HT1080 (cell line): ENCODE measurements at regions not wholly inside any gene's neighbourhood (a gene's known extent, or its start where the extent isn't known, plus 50 kb on each side); places are given as distances from the start of the nearest gene placed in this dataset.

ENCODE experiments used
- DNase-seq: peaks from one replicate; pipeline ENCODE4 v3.0.0-alpha.2; 2015; ENCODE audit warnings: low read depth

DNA sequence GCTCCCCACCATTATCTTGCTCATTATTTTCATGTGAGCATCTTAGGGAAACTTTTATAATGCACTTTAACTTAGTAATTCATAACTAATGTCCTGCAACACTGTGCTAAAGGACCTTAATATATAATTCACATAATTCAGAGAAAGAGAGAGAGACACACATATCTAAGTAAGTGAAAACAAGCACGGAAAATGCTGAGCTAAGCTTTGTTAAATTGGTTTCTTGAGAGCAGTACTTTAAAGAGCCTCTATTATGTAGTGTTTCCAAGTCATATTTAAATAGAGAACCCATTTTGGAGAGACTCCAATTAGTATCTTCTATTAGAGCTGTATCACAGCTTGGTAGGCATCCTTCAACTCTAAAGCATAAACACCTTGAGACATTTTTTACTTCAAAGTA is 354.1 kb upstream of the SOX14 start:
- no peak for DNase-seq

DNA sequence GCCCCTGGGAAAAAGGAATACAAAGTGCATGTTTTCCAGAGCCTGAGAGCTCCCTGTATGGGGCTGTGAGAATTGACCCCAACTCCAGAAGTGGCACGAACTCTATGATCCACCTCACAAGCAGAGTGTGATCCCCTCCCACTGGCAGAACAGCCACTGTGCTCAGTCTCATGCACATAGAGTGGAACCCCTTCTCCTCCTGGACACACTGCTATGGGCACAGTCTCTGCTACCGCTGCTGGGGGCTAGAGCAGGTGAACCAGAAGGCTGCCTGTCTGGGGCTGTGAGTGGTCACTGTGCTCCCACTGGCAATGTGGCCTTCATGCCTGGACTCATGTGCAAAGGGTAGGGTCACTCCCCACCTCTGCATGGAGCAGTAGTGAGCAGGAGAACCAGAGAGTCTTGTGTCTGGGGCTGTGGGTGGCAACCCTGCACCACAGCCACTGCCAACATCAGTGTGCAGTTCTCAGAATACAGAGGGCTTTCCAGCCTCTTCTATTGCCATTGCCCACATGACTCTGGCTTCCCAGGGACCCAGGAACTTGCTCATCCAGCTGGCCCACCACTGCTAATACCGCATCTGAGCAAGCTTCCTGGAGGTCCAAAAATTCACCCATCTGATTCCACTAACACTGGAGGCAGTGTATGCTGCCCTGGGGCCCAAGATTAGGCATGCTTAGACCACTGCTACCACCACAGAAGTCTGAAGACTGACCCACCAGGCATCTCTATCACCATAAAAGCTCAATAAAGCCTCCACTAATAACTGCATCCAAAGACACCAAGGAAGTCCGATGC is 343.7 kb upstream of the SOX14 start:
- no peak for DNase-seq

- DNase-seq: no peak
Observed at GRCh38 chr3:137438561-137438960, 325.6 kb upstream of the SOX14 start.

DNA sequence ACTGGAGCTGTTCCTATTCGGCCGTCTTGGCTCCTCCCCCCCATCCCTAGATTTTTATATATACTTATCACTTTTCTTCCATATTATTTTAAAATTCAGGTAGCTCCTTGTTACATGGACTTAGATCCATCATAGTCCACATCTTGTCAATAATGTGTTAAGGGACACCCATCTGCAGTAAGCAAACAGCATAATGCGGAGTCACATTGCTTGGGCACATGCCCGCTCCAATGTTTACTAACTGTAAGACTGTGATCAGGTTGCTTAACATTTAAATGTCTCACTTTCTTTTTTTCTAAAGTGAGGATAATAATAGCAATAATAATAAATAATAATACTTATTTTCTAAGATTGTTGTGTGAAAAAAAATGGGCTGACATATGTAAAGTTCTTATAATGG is 303.2 kb upstream of the SOX14 start:
- DNase-seq: no peak

DNA sequence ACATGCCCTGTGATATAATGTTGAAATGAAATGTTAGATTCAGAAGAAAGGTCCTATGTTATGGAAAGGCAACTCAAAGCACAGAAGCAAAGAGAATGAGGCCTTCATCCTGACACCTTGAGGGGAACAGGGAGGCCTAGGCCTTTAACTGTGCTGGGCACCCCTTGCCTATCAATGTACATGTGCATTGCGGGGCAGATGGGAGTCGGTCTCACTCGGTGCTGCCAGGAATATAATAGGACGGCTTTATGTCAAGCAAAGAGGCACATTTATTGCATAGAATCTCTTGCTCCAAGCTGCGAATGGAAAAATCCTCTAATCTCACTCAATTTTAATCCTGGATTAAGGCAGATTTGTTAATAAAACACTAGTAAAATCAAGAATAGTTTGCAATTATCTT is 301.0 kb upstream of the SOX14 start:
- no peak for DNase-seq

- DNase-seq: no peak
Observed at GRCh38 chr3:137464341-137464740, 299.8 kb upstream of the SOX14 start.

DNA sequence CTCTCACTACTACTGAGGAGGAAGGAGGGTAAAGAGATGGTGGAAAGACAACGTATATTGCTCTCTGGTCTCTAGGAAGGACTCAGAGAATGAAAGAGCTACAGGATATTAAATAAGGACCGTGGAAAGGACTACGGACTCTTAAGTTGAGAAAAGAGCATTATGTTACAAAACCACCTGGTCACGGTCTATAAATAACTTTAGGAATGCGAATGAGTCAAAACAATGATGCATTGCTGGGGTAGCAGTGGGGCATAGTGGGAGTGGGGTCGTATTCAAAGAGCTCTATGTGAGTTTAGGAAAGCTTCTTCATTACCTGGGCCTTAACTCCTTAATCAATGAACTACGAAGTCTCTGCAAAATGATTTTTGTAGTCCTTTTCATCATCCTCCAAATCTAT is 295.7 kb upstream of the SOX14 start:
- peak; percentile 23 for DNase-seq

DNA sequence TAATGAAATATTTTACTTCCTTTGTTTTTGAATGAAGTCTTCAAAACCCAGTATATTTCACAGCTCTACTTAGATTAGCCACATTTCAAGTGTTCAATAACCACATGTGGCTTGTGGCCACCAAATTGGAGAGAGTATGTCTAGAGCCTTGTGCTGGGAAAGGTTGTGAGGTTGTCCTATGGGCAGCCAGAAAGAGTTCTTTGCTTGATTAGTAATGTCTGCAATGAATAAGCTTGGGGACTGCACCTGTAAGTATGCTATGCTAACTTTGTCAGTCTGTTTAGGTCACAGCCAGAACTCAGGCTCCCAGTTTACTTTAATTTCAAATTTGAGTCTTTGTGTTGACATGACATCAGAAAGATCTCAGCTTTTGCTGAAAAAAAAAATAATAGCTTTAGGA is 294.9 kb upstream of the SOX14 start:
- no peak for DNase-seq

DNA sequence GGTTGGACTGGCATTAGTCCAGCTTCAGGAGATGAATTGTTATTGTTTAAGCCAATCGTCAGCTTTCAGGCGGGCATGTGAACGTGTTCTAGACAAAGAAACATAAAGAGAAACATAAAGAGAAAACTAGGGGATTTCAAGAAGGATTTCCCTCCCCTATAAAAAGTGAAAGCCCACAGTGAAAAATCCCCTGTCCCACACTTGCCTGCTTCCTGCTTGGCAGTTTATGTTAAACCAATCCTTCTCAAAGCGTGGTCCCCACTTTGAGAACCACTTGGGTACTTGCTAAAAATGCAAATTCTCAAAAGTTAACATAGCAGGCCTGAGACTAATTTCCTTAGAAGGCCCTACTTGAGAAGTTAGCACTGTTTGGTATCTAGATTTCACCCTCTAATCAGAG is 293.0 kb upstream of the SOX14 start:
- DNase-seq: no peak

- DNase-seq: no peak
Observed at GRCh38 chr3:137471558-137472204, 292.4 kb upstream of the SOX14 start.

DNA sequence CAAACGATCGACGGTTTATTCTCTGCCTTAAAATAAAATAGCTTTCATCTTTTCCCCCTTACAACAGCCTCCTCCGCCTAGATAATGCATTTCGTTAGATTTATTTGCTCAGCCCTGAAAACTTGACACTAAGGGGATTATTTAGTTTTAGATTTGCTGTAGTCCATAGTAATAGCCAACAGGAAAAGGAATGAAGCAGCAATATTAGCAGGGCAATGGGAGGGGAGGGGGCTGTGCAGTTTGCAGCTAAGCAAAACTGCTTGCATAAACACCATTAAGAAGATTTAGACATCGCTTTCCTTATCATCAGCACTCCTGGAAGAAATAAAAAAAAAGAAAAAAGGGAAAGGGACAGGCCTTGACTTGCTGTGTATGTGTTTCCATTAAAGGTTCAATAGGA is 286.5 kb upstream of the SOX14 start:
- no peak for DNase-seq

DNA sequence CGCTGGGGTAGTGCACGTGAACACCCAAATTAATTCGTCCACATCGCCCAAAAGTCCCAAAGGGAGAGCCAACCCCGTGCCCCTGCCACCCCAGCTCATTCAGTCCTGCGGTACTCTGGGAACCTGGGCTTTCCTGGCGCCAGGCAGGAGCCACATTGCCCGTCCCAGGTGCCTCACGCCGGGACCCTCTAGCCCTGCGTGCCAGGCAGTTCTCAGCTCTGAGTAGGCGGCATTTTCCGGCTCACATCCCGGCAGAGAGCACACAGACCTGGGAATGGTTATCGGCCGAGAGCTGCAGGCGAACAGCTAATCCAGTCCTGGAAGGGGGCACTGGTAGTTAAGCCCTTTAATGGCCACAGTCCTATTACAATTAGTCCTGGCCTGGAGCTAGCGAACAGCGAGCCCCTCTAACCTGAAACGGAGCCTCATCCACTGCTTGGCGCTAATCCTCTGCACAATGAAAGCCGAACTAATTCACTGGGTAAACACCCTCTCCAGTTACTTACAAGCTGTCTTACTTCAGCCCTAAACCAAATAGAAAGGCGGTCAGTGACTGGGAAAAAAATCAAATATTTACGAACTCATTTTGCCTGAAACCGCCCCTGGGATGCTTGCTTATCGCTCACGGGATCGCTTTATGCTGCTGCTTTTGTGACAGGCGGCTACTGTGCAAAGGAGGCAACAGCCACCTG is 254.6 kb upstream of the SOX14 start:
- DNase-seq: no peak

DNA sequence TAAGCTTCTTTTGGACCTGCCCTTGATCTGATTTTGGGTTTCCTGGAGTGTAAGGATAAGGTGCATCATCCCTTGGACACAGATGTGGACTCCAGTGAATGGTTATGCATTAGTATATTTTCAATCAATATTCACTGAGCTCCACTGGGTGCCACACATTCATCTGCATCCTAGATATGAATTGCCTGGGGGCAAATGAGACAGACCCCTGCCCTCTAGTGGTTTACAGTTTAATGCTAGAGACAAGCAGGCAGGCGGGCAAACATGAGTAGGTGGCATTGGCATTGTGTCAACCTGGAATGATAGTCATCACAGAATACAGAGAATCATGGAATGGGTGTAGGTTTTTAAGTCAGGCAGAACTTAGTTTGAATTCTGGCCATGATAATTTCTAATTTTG is 252.5 kb upstream of the SOX14 start:
- no peak for DNase-seq

DNA sequence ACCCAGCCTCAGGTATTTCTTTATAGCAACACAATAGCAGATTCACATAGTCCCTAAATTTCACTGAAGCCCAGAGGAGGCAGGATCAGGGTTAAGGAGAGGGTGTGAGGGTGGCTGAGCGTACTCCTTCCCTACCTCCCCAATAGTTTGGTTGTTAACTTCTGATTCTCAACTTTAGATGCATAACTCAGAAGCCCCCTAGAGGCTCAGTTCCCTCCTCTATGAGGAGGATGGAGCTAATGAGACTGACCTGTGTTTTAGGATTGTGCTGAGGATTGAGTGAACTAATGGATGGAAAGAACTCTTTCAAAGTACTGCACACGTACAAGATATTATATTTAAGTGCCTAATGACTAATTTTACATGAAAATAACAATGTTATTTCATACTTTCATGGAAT is 249.3 kb upstream of the SOX14 start:
- no peak for DNase-seq

DNA sequence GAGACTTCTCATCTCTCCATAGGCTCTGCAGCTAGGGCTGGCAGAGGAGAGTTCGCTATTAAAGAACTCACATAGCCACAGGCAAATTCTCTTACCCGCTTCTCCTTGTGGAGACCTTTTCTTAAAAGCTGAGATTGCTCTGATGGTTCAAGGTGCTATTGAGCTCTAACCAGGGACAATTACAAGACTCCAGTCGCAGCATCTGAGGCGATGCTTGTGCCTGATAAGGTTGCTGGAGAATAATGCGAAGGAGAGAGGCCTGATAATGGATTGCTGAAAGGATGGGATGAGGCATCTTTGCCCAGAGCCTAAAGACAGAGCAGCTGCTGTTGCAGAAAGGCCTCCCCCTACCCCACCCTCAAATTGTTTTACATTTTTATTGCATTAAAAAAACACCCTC is 244.5 kb upstream of the SOX14 start:
- no peak for DNase-seq

DNA sequence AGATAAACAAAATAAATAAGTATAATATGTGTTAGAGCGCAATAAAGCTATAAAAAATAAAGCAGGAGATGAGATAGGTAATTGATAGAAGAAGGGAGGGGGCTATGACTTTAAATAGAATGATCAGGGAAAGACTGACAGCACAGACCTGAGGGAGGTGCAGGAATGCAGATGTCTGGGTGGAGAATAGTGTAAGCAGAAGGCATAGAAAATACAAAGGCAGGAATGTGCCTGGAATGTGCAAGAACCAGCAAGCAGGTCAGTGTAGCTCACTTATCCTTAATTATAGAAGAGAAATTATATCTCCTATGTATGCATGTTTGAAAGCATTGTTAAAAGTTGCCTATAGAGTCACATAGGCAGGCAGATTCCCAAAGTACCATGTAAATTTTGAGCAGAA is 239.4 kb upstream of the SOX14 start:
- no peak for DNase-seq

DNA sequence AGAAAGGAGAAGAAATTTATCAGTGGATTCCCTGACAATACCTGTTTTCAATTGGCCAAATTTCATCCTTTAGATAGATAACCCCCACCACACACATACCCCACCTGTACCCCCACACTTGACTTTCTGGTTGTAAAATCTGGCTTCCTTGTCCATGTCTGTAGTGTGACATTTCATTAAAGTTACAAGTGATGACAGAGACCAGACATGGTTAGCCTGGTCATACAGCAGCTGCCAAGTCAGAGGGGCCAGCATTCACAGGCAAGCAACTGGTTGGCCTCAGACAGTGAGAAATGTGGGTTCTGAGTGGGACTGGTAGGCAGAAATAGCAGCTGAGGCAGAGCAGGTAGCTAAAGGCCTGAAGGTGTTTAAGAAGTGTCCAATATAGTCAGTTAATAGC is 238.6 kb upstream of the SOX14 start:
- no peak for DNase-seq

- DNase-seq: no peak
Observed at GRCh38 chr3:137542049-137542448, 222.1 kb upstream of the SOX14 start.

DNA sequence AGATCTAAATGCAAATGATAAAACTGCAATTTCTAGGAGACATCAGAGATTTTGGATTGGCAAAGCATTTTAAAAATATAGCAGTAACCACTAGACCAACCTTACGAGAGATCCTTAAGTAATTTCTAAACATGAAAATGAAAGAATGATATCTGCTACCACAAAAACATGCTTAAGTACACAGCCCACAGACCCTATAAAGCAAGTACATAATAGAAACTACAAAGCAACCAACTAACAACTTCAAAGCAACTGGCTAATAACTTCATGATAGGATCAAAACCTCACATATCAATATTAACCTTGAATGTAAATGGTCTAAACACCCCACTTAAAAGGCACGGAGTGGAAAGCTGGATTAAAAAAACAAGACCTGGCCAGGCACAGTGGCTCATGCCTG is 209.9 kb upstream of the SOX14 start:
- DNase-seq: no peak

GRCh38 chr3:137568880-137569279 is 195.2 kb upstream of the SOX14 start:
- no peak for DNase-seq

DNA sequence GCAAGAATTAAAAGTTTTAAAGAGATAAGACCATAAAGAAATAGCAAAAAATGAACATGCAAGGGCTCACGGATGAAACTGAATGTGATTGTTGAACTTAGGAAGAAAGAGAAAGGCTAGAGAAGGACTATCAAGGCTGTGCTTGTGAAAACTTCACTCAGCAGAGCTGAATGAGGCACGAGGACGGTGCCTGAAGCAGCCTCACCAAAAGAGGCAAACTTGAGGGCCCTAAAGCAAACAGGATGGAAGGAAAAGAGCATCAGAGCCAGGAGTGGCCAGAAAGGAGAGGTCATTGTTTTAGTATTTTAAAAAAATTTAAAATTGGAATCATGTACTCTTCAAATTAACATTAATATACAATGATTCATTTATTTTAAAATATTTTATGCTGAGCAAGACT is 191.2 kb upstream of the SOX14 start:
- no peak for DNase-seq

GRCh38 chr3:137582484-137582883 is 181.6 kb upstream of the SOX14 start:
- no peak for DNase-seq

GRCh38 chr3:137583256-137583655 is 180.9 kb upstream of the SOX14 start:
- DNase-seq: no peak
